MM.1S (cell line): ENCODE measurements at regions not wholly inside any gene's neighbourhood (a gene's known extent, or its start where the extent isn't known, plus 50 kb on each side); places are given as distances from the start of the nearest gene placed in this dataset.
"Not testable (repeated sequence)": the region's sequence is repeated elsewhere in the genome, so short reads cannot be mapped to it uniquely, and the experiment has no call there.

Source experiments
- DNase-seq: peaks from one replicate; pipeline ENCODE4 v3.0.0-alpha.2; 2015
- H2AFZ ChIP-seq: fragments of 300-600 bp; sonication (generic); 2 replicates; pipeline ENCODE4 v1.6.0; 2016; ENCODE audit warnings: antibody characterized with exemption, low read length
- H3F3A ChIP-seq: fragments of 300-600 bp; sonication (generic); 2 replicates; pipeline ENCODE4 v1.6.1; 2016; ENCODE audit warnings: mild to moderate bottlenecking, antibody characterized with exemption, low read length, moderate library complexity, mixed read lengths; ENCODE audit not compliant: insufficient read depth
- H3K27ac ChIP-seq: fragments of 300-600 bp; sonication (generic); 2 replicates; pipeline ENCODE4 v1.5.1; 2016; ENCODE audit warnings: mild to moderate bottlenecking, low read length
- H3K27me3 ChIP-seq: fragments of 300-600 bp; sonication (generic); replicated peaks from 2 replicates; pipeline ENCODE4 v1.6.0; 2016; ENCODE audit warnings: low read length; ENCODE audit not compliant: insufficient read depth
- H3K36me3 ChIP-seq: fragments of 300-600 bp; sonication (generic); replicated peaks from 2 replicates; pipeline ENCODE4 v1.6.1; 2016; ENCODE audit warnings: mild to moderate bottlenecking, low read length, mixed read lengths; ENCODE audit not compliant: insufficient read depth
- H3K4me1 ChIP-seq: fragments of 300-600 bp; sonication (generic); 2 replicates; pipeline ENCODE4 v1.6.1; 2016; ENCODE audit warnings: low read length, mixed read lengths
- H3K4me2 ChIP-seq: fragments of 300-600 bp; sonication (generic); 2 replicates; pipeline ENCODE4 v1.6.0; 2016; ENCODE audit warnings: low read depth, low read length
- H3K4me3 ChIP-seq: fragments of 300-600 bp; sonication (generic); 2 replicates; pipeline ENCODE4 v1.5.1; 2016; ENCODE audit warnings: low read length, mixed read lengths
- H3K79me2 ChIP-seq: fragments of 300-600 bp; sonication (generic); 2 replicates; pipeline ENCODE4 v1.6.1; 2016; ENCODE audit warnings: mixed run types, low read length, mixed read lengths
- H3K9ac ChIP-seq: fragments of 300-600 bp; sonication (generic); 2 replicates; pipeline ENCODE4 v1.6.1; 2016; ENCODE audit warnings: low read length, mixed read lengths
- H3K9me2 ChIP-seq: fragments of 300-600 bp; sonication (generic); replicated peaks from 2 replicates; pipeline ENCODE4 v1.6.1; 2016; ENCODE audit warnings: mild to moderate bottlenecking, low read length, mixed read lengths; ENCODE audit not compliant: insufficient read depth
- H3K9me3 ChIP-seq: fragments of 300-600 bp; sonication (generic); replicated peaks from 2 replicates; pipeline ENCODE4 v1.6.1; 2016; ENCODE audit warnings: mild to moderate bottlenecking, low read length, mixed read lengths; ENCODE audit not compliant: insufficient read depth
- H4K20me1 ChIP-seq: fragments of 300-600 bp; sonication (generic); 2 replicates; pipeline ENCODE4 v1.6.1; 2016; ENCODE audit warnings: mild to moderate bottlenecking, low read length, moderate library complexity, mixed read lengths; ENCODE audit not compliant: insufficient read depth
- EZH2 ChIP-seq: fragments of 300-600 bp; sonication (generic); optimal IDR thresholded peaks from 2 replicates; pipeline ENCODE3; 2017; ENCODE audit warnings: low read depth, mild to moderate bottlenecking, antibody characterized with exemption, low read length, mixed read lengths
- EZH2phosphoT487 ChIP-seq: fragments of 300-600 bp; sonication (generic); IDR thresholded peaks from 2 replicates; pipeline ENCODE4 v1.6.1; 2018; ENCODE audit warnings: antibody characterized with exemption, low read length
- TF ChIP-seq, protein P1 (sequence below): fragments of 300-600 bp; sonication (generic); IDR thresholded peaks from 2 replicates; pipeline ENCODE4 v1.5.1; 2016; ENCODE audit warnings: antibody characterized with exemption, low read length, mixed read lengths

GRCh38 chr13:48829536-48829935, 146.2 kb upstream of the FNDC3A start:
- no peak overlapping the region for H3K4me3 ChIP-seq
- no peak overlapping the region for H3K27ac ChIP-seq
- no peak overlapping the region for H2AFZ ChIP-seq

DNA sequence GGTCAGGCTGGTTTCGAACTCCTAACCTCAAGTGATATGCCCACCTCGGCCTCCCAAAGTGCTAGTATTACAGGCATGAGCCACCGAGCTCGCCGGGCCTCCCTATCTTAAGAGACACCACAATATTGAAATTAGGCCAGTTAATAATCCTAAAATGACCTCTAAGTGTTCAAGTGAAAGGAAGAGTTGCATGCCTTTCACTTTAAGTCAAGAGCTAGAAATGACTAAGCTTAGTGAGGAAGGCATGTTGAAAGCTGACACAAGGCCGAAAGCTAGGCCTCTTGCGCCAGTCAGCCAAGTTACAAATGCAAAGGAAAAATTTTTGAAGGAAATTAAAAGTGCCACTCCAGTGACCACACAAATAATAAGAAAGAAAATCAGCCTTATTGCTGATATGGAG, 144.5 kb upstream of the FNDC3A start:
- H3K4me2 ChIP-seq, result no peak overlapping the region
- no peaks in the 10 kb centered on the region for H3K79me2 ChIP-seq
- no peak overlapping the region for H2AFZ ChIP-seq
- H3K9ac ChIP-seq, result no peak overlapping the region
- no peaks in the 10 kb centered on the region for H3K4me1 ChIP-seq
- no peaks in the 10 kb centered on the region for H3F3A ChIP-seq
- no peak overlapping the region for H3K27ac ChIP-seq
- H4K20me1 ChIP-seq, result no peaks in the 10 kb centered on the region
- DNase-seq, result no peak
- TF ChIP-seq EZH2 (no peak), EZH2phosphoT487 (no peak)
- no peaks in the 10 kb centered on the region for H3K36me3 ChIP-seq
- H3K9me2 ChIP-seq, result no peaks in the 10 kb centered on the region
- no peaks in the 10 kb centered on the region for H3K27me3 ChIP-seq
- H3K4me3 ChIP-seq, result no peak overlapping the region
- H3K9me3 ChIP-seq, result no peaks in the 10 kb centered on the region

More at GRCh38 chr13:48829536-48829935, 146.2 kb upstream of the FNDC3A start:
- DNase-seq, result no peak
- H3F3A ChIP-seq, result no peaks in the 10 kb centered on the region
- no peaks in the 10 kb centered on the region for H3K9me2 ChIP-seq
- H4K20me1 ChIP-seq, result no peaks in the 10 kb centered on the region
- TF ChIP-seq, protein P1, sequence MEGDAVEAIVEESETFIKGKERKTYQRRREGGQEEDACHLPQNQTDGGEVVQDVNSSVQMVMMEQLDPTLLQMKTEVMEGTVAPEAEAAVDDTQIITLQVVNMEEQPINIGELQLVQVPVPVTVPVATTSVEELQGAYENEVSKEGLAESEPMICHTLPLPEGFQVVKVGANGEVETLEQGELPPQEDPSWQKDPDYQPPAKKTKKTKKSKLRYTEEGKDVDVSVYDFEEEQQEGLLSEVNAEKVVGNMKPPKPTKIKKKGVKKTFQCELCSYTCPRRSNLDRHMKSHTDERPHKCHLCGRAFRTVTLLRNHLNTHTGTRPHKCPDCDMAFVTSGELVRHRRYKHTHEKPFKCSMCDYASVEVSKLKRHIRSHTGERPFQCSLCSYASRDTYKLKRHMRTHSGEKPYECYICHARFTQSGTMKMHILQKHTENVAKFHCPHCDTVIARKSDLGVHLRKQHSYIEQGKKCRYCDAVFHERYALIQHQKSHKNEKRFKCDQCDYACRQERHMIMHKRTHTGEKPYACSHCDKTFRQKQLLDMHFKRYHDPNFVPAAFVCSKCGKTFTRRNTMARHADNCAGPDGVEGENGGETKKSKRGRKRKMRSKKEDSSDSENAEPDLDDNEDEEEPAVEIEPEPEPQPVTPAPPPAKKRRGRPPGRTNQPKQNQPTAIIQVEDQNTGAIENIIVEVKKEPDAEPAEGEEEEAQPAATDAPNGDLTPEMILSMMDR, result no peak
- TF ChIP-seq EZH2 (no peak), EZH2phosphoT487 (no peak)
- H3K36me3 ChIP-seq, result no peaks in the 10 kb centered on the region
- H3K9ac ChIP-seq, result no peak overlapping the region
- H3K27me3 ChIP-seq, result no peaks in the 10 kb centered on the region
- no peaks in the 10 kb centered on the region for H3K9me3 ChIP-seq
- H3K4me1 ChIP-seq, result no peaks in the 10 kb centered on the region
- H3K79me2 ChIP-seq, result no peaks in the 10 kb centered on the region
- H3K4me2 ChIP-seq, result no peak overlapping the region

GRCh38 chr13:48833412-48833811, 142.3 kb upstream of the FNDC3A start:
- H4K20me1 ChIP-seq, result no peaks in the 10 kb centered on the region

DNA sequence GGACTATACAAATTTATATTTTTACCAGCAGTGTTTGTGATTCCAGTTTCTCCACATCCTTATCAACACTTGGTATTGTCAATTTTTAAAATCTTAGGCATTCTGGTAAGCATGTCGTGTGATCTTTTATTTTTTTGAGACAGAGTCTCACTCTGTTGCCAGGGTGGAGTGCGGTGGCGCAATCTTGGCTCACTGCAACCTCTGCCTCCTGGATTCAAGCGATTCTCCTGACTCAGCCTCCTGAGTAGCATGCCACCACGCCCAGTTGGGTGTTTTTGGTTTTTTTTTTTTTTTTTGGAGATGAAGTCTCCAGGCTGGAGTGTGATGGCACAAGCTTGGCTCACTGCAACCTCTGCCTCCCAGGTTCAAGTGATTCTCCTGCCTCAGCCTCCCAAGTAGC, 140.4 kb upstream of the FNDC3A start:
- not testable (repeated sequence) for H2AFZ ChIP-seq, H3K9me2 ChIP-seq, H3K27ac ChIP-seq, H3K36me3 ChIP-seq, DNase-seq, H3K4me2 ChIP-seq, H3K27me3 ChIP-seq, H3K79me2 ChIP-seq, H3K9ac ChIP-seq, H3K4me1 ChIP-seq, H3K4me3 ChIP-seq, H3F3A ChIP-seq, H3K9me3 ChIP-seq, H4K20me1 ChIP-seq

More at GRCh38 chr13:48833412-48833811, 142.3 kb upstream of the FNDC3A start:
- TF ChIP-seq EZH2, result no peak
- TF ChIP-seq, protein P1, result no peak
- TF ChIP-seq EZH2phosphoT487, result no peak
- DNase-seq, result no peak
- Histone ChIP-seq H3K79me2 (no peaks in the 10 kb centered on the region), H3K9me3 (no peaks in the 10 kb centered on the region), H3K27ac (no peak overlapping the region), H3K36me3 (no peaks in the 10 kb centered on the region), H2AFZ (no peak overlapping the region), H3F3A (no peaks in the 10 kb centered on the region), H3K4me1 (no peaks in the 10 kb centered on the region), H3K27me3 (no peaks in the 10 kb centered on the region), H3K4me3 (no peak overlapping the region), H3K9me2 (no peaks in the 10 kb centered on the region), H3K4me2 (no peak overlapping the region), H3K9ac (no peak overlapping the region)
